ENCODE measurements at regions not wholly inside any gene's neighbourhood (a gene's known extent, or its start where the extent isn't known, plus 50 kb on each side); places are given as distances from the start of the nearest gene placed in this dataset.

GRCh38 chr12:86414201-86414600, 158.0 kb upstream of the MGAT4C start:
- no peak for TF ChIP-seq CTCF (IDR thresholded peaks at IDR 0.05)
- TF ChIP-seq POLR2A (IDR thresholded peaks at IDR 0.05) = no peak
- no peak for TF ChIP-seq POLR2AphosphoS5 (IDR thresholded peaks at IDR 0.05)
- no peak for TF ChIP-seq EP300 (IDR thresholded peaks at IDR 0.05; ENCODE audit: low read depth)

Data from transverse colon (tissue), 4 donors.